ENCODE measurements at regions not wholly inside any gene's neighbourhood (a gene's known extent, or its start where the extent isn't known, plus 50 kb on each side); places are given as distances from the start of the nearest gene placed in this dataset.
A peak's percentile ranks its signal among the peaks of the same experiment; 100 is the strongest.

GRCh38 chr1:244969355-244970235 lies 105.3 kb upstream of the HNRNPU start:
- DNase-seq (ENCODE audit: low spot score): peak; percentile 71
- POLR2A ChIA-PET: interaction anchor here (0.6 to 2.8 kb wide), 5 partner anchors 95 to 134 kb away, joined by 3 to 17 read pairs (median 7); partner anchors contain the start of genes COX20 and HNRNPU
- no peak for TF ChIP-seq EMX1 (CRISPR knock-in tag; IDR thresholded peaks at IDR 0.05)
- peak; percentile 79 for TF ChIP-seq TP53 (CRISPR knock-in tag; IDR thresholded peaks at IDR 0.05)
- no peak for TF ChIP-seq ZNF263 (CRISPR knock-in tag; IDR thresholded peaks at IDR 0.05; ENCODE audit: low read depth)
- TF ChIP-seq, protein P1, sequence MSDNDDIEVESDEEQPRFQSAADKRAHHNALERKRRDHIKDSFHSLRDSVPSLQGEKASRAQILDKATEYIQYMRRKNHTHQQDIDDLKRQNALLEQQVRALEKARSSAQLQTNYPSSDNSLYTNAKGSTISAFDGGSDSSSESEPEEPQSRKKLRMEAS (CRISPR knock-in tag; IDR thresholded peaks at IDR 0.05): 0 out of 2 replicates have a peak, but pooled peaks have one; percentile 29
- TF ChIP-seq TEAD4 (CRISPR knock-in tag; IDR thresholded peaks at IDR 0.05): no peak
- TF ChIP-seq, protein P2, sequence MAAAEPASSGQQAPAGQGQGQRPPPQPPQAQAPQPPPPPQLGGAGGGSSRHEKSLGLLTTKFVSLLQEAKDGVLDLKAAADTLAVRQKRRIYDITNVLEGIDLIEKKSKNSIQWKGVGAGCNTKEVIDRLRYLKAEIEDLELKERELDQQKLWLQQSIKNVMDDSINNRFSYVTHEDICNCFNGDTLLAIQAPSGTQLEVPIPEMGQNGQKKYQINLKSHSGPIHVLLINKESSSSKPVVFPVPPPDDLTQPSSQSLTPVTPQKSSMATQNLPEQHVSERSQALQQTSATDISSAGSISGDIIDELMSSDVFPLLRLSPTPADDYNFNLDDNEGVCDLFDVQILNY (CRISPR knock-in tag; IDR thresholded peaks at IDR 0.05): peak; percentile 66
- no peak for TF ChIP-seq ERG (CRISPR knock-in tag; IDR thresholded peaks at IDR 0.05)
- peak; percentile 39 for TF ChIP-seq GABPB1 (CRISPR knock-in tag; IDR thresholded peaks at IDR 0.05)
- no peak for TF ChIP-seq SOX15 (CRISPR knock-in tag; IDR thresholded peaks at IDR 0.05)
- TF ChIP-seq KAT7 (CRISPR knock-in tag; IDR thresholded peaks at IDR 0.05; ENCODE audit: borderline replicate concordance): no peak
- TF ChIP-seq ZNF317 (CRISPR knock-in tag; IDR thresholded peaks at IDR 0.05; ENCODE audit: borderline replicate concordance, low read depth): no peak
- no peak for TF ChIP-seq TEAD1 (CRISPR knock-in tag; IDR thresholded peaks at IDR 0.05)
- no peak for TF ChIP-seq ZNF396 (CRISPR knock-in tag; IDR thresholded peaks at IDR 0.05; ENCODE audit: borderline replicate concordance)
- TF ChIP-seq, protein P3, sequence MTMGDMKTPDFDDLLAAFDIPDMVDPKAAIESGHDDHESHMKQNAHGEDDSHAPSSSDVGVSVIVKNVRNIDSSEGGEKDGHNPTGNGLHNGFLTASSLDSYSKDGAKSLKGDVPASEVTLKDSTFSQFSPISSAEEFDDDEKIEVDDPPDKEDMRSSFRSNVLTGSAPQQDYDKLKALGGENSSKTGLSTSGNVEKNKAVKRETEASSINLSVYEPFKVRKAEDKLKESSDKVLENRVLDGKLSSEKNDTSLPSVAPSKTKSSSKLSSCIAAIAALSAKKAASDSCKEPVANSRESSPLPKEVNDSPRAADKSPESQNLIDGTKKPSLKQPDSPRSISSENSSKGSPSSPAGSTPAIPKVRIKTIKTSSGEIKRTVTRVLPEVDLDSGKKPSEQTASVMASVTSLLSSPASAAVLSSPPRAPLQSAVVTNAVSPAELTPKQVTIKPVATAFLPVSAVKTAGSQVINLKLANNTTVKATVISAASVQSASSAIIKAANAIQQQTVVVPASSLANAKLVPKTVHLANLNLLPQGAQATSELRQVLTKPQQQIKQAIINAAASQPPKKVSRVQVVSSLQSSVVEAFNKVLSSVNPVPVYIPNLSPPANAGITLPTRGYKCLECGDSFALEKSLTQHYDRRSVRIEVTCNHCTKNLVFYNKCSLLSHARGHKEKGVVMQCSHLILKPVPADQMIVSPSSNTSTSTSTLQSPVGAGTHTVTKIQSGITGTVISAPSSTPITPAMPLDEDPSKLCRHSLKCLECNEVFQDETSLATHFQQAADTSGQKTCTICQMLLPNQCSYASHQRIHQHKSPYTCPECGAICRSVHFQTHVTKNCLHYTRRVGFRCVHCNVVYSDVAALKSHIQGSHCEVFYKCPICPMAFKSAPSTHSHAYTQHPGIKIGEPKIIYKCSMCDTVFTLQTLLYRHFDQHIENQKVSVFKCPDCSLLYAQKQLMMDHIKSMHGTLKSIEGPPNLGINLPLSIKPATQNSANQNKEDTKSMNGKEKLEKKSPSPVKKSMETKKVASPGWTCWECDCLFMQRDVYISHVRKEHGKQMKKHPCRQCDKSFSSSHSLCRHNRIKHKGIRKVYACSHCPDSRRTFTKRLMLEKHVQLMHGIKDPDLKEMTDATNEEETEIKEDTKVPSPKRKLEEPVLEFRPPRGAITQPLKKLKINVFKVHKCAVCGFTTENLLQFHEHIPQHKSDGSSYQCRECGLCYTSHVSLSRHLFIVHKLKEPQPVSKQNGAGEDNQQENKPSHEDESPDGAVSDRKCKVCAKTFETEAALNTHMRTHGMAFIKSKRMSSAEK (CRISPR knock-in tag; IDR thresholded peaks at IDR 0.05; ENCODE audit: borderline replicate concordance): no peak

DNA sequence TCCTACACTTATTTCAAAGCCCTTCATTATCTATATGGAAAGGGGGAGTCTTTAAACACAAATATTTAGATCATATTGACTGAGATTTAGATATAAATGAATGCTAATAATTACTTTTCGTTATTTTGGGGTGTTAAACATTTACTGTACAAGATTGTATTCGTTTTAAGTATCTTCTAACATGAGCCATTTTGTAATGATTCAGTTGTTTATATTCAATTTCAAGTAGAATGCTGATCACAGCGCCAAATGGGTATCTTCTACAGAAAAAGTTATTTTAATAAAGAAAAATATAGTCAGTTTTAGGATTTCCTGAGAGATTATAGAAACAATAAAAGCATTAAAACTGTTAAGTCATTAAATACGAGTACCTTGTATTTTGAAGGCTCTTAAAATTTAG lies 104.5 kb upstream of the HNRNPU start:
- Mint-ChIP-seq H3K27ac (peak overlapping the region; percentile 96), H3K4me1 (peaks cover 47% of the 10 kb centered on the region), H3K27me3 (ENCODE audit: low read depth) (no peaks in the 10 kb centered on the region), H3K9me3 (no peaks in the 10 kb centered on the region), H3K36me3 (no peaks in the 10 kb centered on the region), H3K4me3 (peak overlapping the region; percentile 92)
- CTCF ChIA-PET: interaction anchor here (0.5 to 1.3 kb wide), 3 partner anchors 67 to 74 kb away, joined by 3 to 5 read pairs (median 3); no protein-coding TSS in a partner anchor
- ATAC-seq: no peak
- DNase-seq (ENCODE audit: low spot score): no peak
- POLR2A ChIA-PET: interaction anchor here (0.6 to 2.8 kb wide), 5 partner anchors 94 to 134 kb away, joined by 3 to 17 read pairs (median 3); partner anchors contain the start of genes COX20 and HNRNPU
- TF ChIP-seq NFYB (CRISPR knock-in tag; conservative IDR thresholded peaks at IDR 0.05; ENCODE audit: low read depth) (no peak), IRF2 (CRISPR knock-in tag; IDR thresholded peaks at IDR 0.05; ENCODE audit: borderline replicate concordance, low read depth) (no peak), ZNF263 (CRISPR knock-in tag; IDR thresholded peaks at IDR 0.05; ENCODE audit: low read depth) (no peak), TEAD4 (CRISPR knock-in tag; IDR thresholded peaks at IDR 0.05) (no peak), CBFB (CRISPR knock-in tag; IDR thresholded peaks at IDR 0.05; ENCODE audit: low read depth) (no peak), TP53 (CRISPR knock-in tag; IDR thresholded peaks at IDR 0.05) (no peak), ZNF317 (CRISPR knock-in tag; IDR thresholded peaks at IDR 0.05; ENCODE audit: borderline replicate concordance, low read depth) (no peak), FOXP1 (CRISPR knock-in tag; IDR thresholded peaks at IDR 0.05; ENCODE audit: borderline replicate concordance) (no peak), ATF2 (CRISPR knock-in tag; IDR thresholded peaks at IDR 0.05; ENCODE audit: borderline replicate concordance, low read depth) (no peak)
- TF ChIP-seq, protein P1 (CRISPR knock-in tag; IDR thresholded peaks at IDR 0.05): no peak
- TF ChIP-seq, protein P2 (CRISPR knock-in tag; IDR thresholded peaks at IDR 0.05): no peak

More at GRCh38 chr1:244969355-244970235, 105.3 kb upstream of the HNRNPU start:
- H3K9me3 Mint-ChIP-seq: no peaks in the 10 kb centered on the region
- peak; percentile 24 for ATAC-seq
- CTCF ChIA-PET: interaction anchor here (0.5 to 1.3 kb wide), 2 partner anchors 66 to 73 kb away, joined by 3 to 5 read pairs; no protein-coding TSS in a partner anchor
- H3K27me3 Mint-ChIP-seq (ENCODE audit: low read depth): no peaks in the 10 kb centered on the region
- H3K36me3 Mint-ChIP-seq: no peaks in the 10 kb centered on the region
- peak overlapping the region; percentile 99 for H3K27ac Mint-ChIP-seq
- peak overlapping the region; percentile 92 for H3K4me3 Mint-ChIP-seq
- peaks cover 40% of the 10 kb centered on the region for H3K4me1 Mint-ChIP-seq
